Thyroid gland (tissue), 4 donors: ENCODE measurements at regions not wholly inside any gene's neighbourhood (a gene's known extent, or its start where the extent isn't known, plus 50 kb on each side); places are given as distances from the start of the nearest gene placed in this dataset.
A peak's percentile ranks its signal among the peaks of the same experiment; 100 is the strongest.

Source experiments
- DNase-seq, 2 donors: peaks; one replicate each; pipeline ENCODE4 v3.0.0-alpha.2; 2019
- H3K27ac ChIP-seq, 3 donors: fragments of 200-600 bp; sonication (generic); 1 replicate in 2 of 3; 2 replicates in 1 of 3; pipeline ENCODE4 v1.5.1; 2016 to 2019; ENCODE audit warnings: mild to moderate bottlenecking in 1 of 3, moderate library complexity in 1 of 3
- H3K27me3 ChIP-seq: fragments of 200-600 bp; sonication (generic); one replicate; pipeline ENCODE4 v1.5.1; 2019
- H3K36me3 ChIP-seq, 2 donors: fragments of 200-600 bp; sonication (generic); one replicate each; pipeline ENCODE4 v1.5.1; 2016 to 2019
- H3K4me1 ChIP-seq, 2 donors: fragments of 200-600 bp; sonication (generic); one replicate each; pipeline ENCODE4 v1.5.1; 2017 to 2019
- H3K4me3 ChIP-seq, 3 donors: fragments of 200-600 bp; sonication (generic); replicated peaks in 1 of 3; 1 replicate in 2 of 3; 2 replicates in 1 of 3; pipeline ENCODE4 v1.5.1; 2016; ENCODE audit warnings: mild to moderate bottlenecking in 1 of 3
- H3K9me3 ChIP-seq: fragments of 200-600 bp; sonication (generic); one replicate; pipeline ENCODE4 v1.5.1; 2017
- CTCF ChIP-seq, 6 experiments: fragments of 200-600 bp in 3 of 6; fragments of 450-650 bp in 3 of 6; sonication (generic) in 3 of 6; IDR thresholded peaks; one replicate each; pipeline ENCODE4 v1.5.1; 2016 to 2019; ENCODE audit warnings: antibody characterized with exemption in 6 of 6, mild to moderate bottlenecking in 2 of 6, inconsistent platforms in 1 of 6, moderate library complexity in 1 of 6
- POLR2A ChIP-seq, 2 donors: fragments of 450-650 bp; IDR thresholded peaks; one replicate each; pipeline ENCODE4 v1.6.1; 2017; ENCODE audit warnings: antibody characterized with exemption in 2 of 2, mild to moderate bottlenecking in 2 of 2, moderate library complexity in 1 of 2
- WGBS, 2 donors: methylation state at CpG; one replicate each; pipeline ENCODE4 v1.1.5; 2017; 5-methylcytosine and 5-hydroxymethylcytosine counted together
- intact Hi-C: fragments of 100-400 bp; cut with DNase I; formaldehyde crosslinking; loops from one replicate; pipeline ENCODE4 v1.15.1; 2023

DNA sequence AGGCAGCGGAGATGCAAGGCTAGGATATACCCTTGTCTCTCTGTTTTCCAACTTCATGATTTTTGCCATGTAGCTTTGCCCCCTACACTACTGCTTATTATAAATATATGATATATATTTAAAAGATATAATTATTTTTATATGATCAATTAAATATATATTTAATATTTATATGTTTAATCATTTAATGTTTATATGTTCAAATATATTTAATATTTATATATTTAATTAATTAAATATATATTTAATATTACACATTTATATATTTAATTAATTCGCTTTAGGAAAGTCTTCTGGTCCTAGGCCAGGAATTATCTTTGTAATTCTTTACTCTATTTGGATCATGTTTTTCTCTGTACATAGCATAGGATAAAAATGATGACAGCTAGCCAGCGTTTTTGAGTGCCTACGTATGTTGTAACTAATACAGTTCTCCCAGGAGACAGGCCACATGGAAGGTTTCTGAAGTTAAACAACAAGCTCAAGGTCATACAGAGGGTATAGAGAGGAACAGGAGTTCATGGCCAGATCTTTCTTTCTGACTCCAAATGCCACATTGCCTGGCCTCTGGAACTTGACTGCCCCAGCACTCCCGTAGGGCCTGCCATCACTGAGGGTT, 192.5 kb downstream of the KCNA5 start:
- H3K27me3 ChIP-seq, result no peaks in the 10 kb centered on the region
- H3K4me3 ChIP-seq, result no peak overlapping the region
- H3K27ac ChIP-seq, result no peak overlapping the region
- no peaks in the 10 kb centered on the region for H3K36me3 ChIP-seq
- WGBS, 2 donors, result 87 to 93% methylated on average over 5 of the region's 5 CpGs
- no peaks in the 10 kb centered on the region for H3K4me1 ChIP-seq
- intact Hi-C loops, result no loop called here
- H3K9me3 ChIP-seq, result no peaks in the 10 kb centered on the region
- no peak for TF ChIP-seq POLR2A (IDR thresholded peaks at IDR 0.05)
- no peak for TF ChIP-seq CTCF (IDR thresholded peaks at IDR 0.05)
- DNase-seq, result no peak

DNA sequence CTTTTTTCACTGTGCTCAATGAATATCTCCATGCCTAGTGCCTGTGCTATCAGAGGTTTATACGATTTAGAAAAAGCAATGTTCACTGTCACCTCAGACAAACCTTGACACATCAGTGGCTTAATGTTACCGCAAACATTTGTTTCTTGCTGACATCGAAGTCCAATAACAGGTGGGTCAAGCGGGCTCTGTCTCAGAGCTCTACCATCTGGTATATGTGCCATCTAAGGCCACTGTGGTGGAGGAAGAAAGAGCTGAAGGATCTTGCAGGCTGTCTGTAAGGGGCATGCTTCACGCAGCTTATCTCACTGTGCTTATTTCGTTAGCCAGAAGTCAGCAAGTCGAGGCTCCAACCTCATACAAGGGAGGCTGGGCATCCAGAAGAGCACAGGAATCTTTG, 189.5 kb upstream of the NTF3 start:
- 78 to 82% methylated on average over 7 of the region's 7 CpGs for WGBS, 2 donors
- Histone ChIP-seq H3K4me1 (peaks cover 0 to 5% of the 10 kb centered on the region in 2 donors), H3K27ac (no peak overlapping the region), H3K9me3 (no peaks in the 10 kb centered on the region), H3K27me3 (no peaks in the 10 kb centered on the region), H3K4me3 (no peak overlapping the region), H3K36me3 (no peaks in the 10 kb centered on the region)
- no peak for DNase-seq
- intact Hi-C loops, result no loop called here
- TF ChIP-seq CTCF (IDR thresholded peaks at IDR 0.05), result no peak
- TF ChIP-seq POLR2A (IDR thresholded peaks at IDR 0.05), result no peak

GRCh38 chr12:5243014-5243413, 188.9 kb upstream of the NTF3 start:
- intact Hi-C loops, result no loop called here

GRCh38 chr12:5244513-5244972, 187.4 kb upstream of the NTF3 start:
- Histone ChIP-seq H3K4me3 (no peak overlapping the region), H3K27me3 (no peaks in the 10 kb centered on the region), H3K4me1 (peaks cover 0 to 5% of the 10 kb centered on the region in 2 donors), H3K9me3 (no peaks in the 10 kb centered on the region), H3K27ac (no peak overlapping the region), H3K36me3 (no peaks in the 10 kb centered on the region)
- peak in 1 of 2 donors; percentile 3 for DNase-seq
- 39 to 42% methylated on average over 3 to 5 of the region's 5 CpGs for WGBS, 2 donors
- TF ChIP-seq CTCF (IDR thresholded peaks at IDR 0.05) (no peak), POLR2A (IDR thresholded peaks at IDR 0.05) (no peak)
- intact Hi-C loops, result no loop called here

More at GRCh38 chr12:5243014-5243413, 188.9 kb upstream of the NTF3 start:
- Histone ChIP-seq H3K36me3 (no peaks in the 10 kb centered on the region), H3K4me1 (peaks cover 0 to 5% of the 10 kb centered on the region in 2 donors), H3K27ac (no peak overlapping the region), H3K9me3 (no peaks in the 10 kb centered on the region), H3K27me3 (no peaks in the 10 kb centered on the region), H3K4me3 (no peak overlapping the region)
- WGBS, 2 donors, result 89 to 92% methylated on average over 4 of the region's 4 CpGs
- TF ChIP-seq CTCF (IDR thresholded peaks at IDR 0.05) (no peak), POLR2A (IDR thresholded peaks at IDR 0.05) (no peak)
- DNase-seq, result no peak

GRCh38 chr12:5246196-5246595, 185.7 kb upstream of the NTF3 start:
- no peak for DNase-seq

More at GRCh38 chr12:5246196-5246595, 185.7 kb upstream of the NTF3 start:
- TF ChIP-seq POLR2A (IDR thresholded peaks at IDR 0.05) (no peak), CTCF (IDR thresholded peaks at IDR 0.05) (no peak)
- no peak overlapping the region for H3K27ac ChIP-seq
- peaks cover 0 to 5% of the 10 kb centered on the region in 2 donors for H3K4me1 ChIP-seq
- no peaks in the 10 kb centered on the region for H3K36me3 ChIP-seq
- no peaks in the 10 kb centered on the region for H3K27me3 ChIP-seq
- intact Hi-C loops, result no loop called here
- no peaks in the 10 kb centered on the region for H3K9me3 ChIP-seq
- WGBS, 2 donors, result 43 to 63% methylated on average over 3 of the region's 3 CpGs
- H3K4me3 ChIP-seq, result no peak overlapping the region
